ENCODE measurements at regions not wholly inside any gene's neighbourhood (a gene's known extent, or its start where the extent isn't known, plus 50 kb on each side); places are given as distances from the start of the nearest gene placed in this dataset.

GRCh38 chr4:28176942-28177341, 1316.3 kb downstream of the STIM2 start:
- Mint-ChIP-seq H3K27ac (ENCODE audit: unreplicated experiment) (no peak overlapping the region), H3K9me3 (ENCODE audit: unreplicated experiment) (no peaks in the 10 kb centered on the region), H3K27me3 (ENCODE audit: low read depth, unreplicated experiment) (no peaks in the 10 kb centered on the region), H3K4me1 (ENCODE audit: low read depth, unreplicated experiment) (no peaks in the 10 kb centered on the region), H3K36me3 (ENCODE audit: low read depth, unreplicated experiment) (no peaks in the 10 kb centered on the region), H3K4me3 (ENCODE audit: unreplicated experiment) (no peak overlapping the region)
- Histone ChIP-seq H3K4me1 (ENCODE audit: insufficient read depth, low read length) (no peaks in the 10 kb centered on the region), H3K36me3 (ENCODE audit: insufficient read depth, low read length) (no peaks in the 10 kb centered on the region), H3K27me3 (ENCODE audit: insufficient read depth, low read length) (no peaks in the 10 kb centered on the region), H3K9me3 (ENCODE audit: insufficient read depth, low read depth, low read length) (no peaks in the 10 kb centered on the region), H3K27ac (ENCODE audit: low read depth, low read length) (no peak overlapping the region), H3K79me2 (ENCODE audit: insufficient read depth, low read length) (no peaks in the 10 kb centered on the region), H3K4me2 (ENCODE audit: low read length) (no peak overlapping the region), H4K20me1 (ENCODE audit: insufficient read depth, low read length) (no peaks in the 10 kb centered on the region), H3K9ac (ENCODE audit: low read length) (no peak overlapping the region), H2AFZ (ENCODE audit: low read depth, low read length) (no peak overlapping the region), H3K4me3 (ENCODE audit: insufficient read depth, low read depth, low read length) (no peak overlapping the region)
- DNase-seq (ENCODE audit: low read depth) (no peak), FAIRE-seq (no peak)
- TF ChIP-seq CTCF (IDR thresholded peaks at IDR 0.05; ENCODE audit: insufficient read depth, low read depth, low read length), result no peak
- TF ChIP-seq EZH2 (IDR thresholded peaks at IDR 0.05; ENCODE audit: insufficient read depth, low read length), result no peak

- Histone ChIP-seq H3K36me3 (ENCODE audit: insufficient read depth, low read length) (no peaks in the 10 kb centered on the region), H4K20me1 (ENCODE audit: insufficient read depth, low read length) (no peaks in the 10 kb centered on the region), H2AFZ (ENCODE audit: low read depth, low read length) (no peak overlapping the region), H3K4me3 (ENCODE audit: insufficient read depth, low read depth, low read length) (no peak overlapping the region), H3K9ac (ENCODE audit: low read length) (no peak overlapping the region), H3K79me2 (ENCODE audit: insufficient read depth, low read length) (no peaks in the 10 kb centered on the region), H3K4me2 (ENCODE audit: low read length) (no peak overlapping the region), H3K27ac (ENCODE audit: low read depth, low read length) (no peak overlapping the region), H3K4me1 (ENCODE audit: insufficient read depth, low read length) (no peaks in the 10 kb centered on the region), H3K27me3 (ENCODE audit: insufficient read depth, low read length) (no peaks in the 10 kb centered on the region), H3K9me3 (ENCODE audit: insufficient read depth, low read depth, low read length) (no peaks in the 10 kb centered on the region)
- FAIRE-seq, result no peak
- Mint-ChIP-seq H3K9me3 (ENCODE audit: unreplicated experiment) (no peaks in the 10 kb centered on the region), H3K27me3 (ENCODE audit: low read depth, unreplicated experiment) (no peaks in the 10 kb centered on the region), H3K27ac (ENCODE audit: unreplicated experiment) (no peak overlapping the region), H3K4me3 (ENCODE audit: unreplicated experiment) (no peak overlapping the region), H3K4me1 (ENCODE audit: low read depth, unreplicated experiment) (no peaks in the 10 kb centered on the region), H3K36me3 (ENCODE audit: low read depth, unreplicated experiment) (no peaks in the 10 kb centered on the region)
- no peak for TF ChIP-seq EZH2 (IDR thresholded peaks at IDR 0.05; ENCODE audit: insufficient read depth, low read length)
- no peak for TF ChIP-seq CTCF (IDR thresholded peaks at IDR 0.05; ENCODE audit: insufficient read depth, low read depth, low read length)
- no peak for DNase-seq (ENCODE audit: low read depth)
Measured at GRCh38 chr4:28177641-28178040, 1317.0 kb downstream of the STIM2 start.

GRCh38 chr4:28179126-28179525, 1318.5 kb downstream of the STIM2 start:
- DNase-seq (ENCODE audit: low read depth) (no peak), FAIRE-seq (no peak)
- no peak overlapping the region for H3K4me2 ChIP-seq (ENCODE audit: low read length)

More at GRCh38 chr4:28179126-28179525, 1318.5 kb downstream of the STIM2 start:
- Histone ChIP-seq H3K9me3 (ENCODE audit: insufficient read depth, low read depth, low read length) (no peaks in the 10 kb centered on the region), H3K36me3 (ENCODE audit: insufficient read depth, low read length) (no peaks in the 10 kb centered on the region), H3K4me3 (ENCODE audit: insufficient read depth, low read depth, low read length) (no peak overlapping the region), H3K79me2 (ENCODE audit: insufficient read depth, low read length) (no peaks in the 10 kb centered on the region), H3K4me1 (ENCODE audit: insufficient read depth, low read length) (no peaks in the 10 kb centered on the region), H3K9ac (ENCODE audit: low read length) (no peak overlapping the region), H4K20me1 (ENCODE audit: insufficient read depth, low read length) (no peaks in the 10 kb centered on the region), H2AFZ (ENCODE audit: low read depth, low read length) (no peak overlapping the region), H3K27ac (ENCODE audit: low read depth, low read length) (no peak overlapping the region), H3K27me3 (ENCODE audit: insufficient read depth, low read length) (no peaks in the 10 kb centered on the region)
- TF ChIP-seq CTCF (IDR thresholded peaks at IDR 0.05; ENCODE audit: insufficient read depth, low read depth, low read length), result no peak
- TF ChIP-seq EZH2 (IDR thresholded peaks at IDR 0.05; ENCODE audit: insufficient read depth, low read length), result no peak
- H3K27me3 Mint-ChIP-seq (ENCODE audit: low read depth, unreplicated experiment), result no peaks in the 10 kb centered on the region
- no peak overlapping the region for H3K4me3 Mint-ChIP-seq (ENCODE audit: unreplicated experiment)
- no peaks in the 10 kb centered on the region for H3K9me3 Mint-ChIP-seq (ENCODE audit: unreplicated experiment)
- H3K36me3 Mint-ChIP-seq (ENCODE audit: low read depth, unreplicated experiment), result no peaks in the 10 kb centered on the region
- H3K4me1 Mint-ChIP-seq (ENCODE audit: low read depth, unreplicated experiment), result no peaks in the 10 kb centered on the region
- H3K27ac Mint-ChIP-seq (ENCODE audit: unreplicated experiment), result no peak overlapping the region

All from astrocyte (in vitro differentiated cells and primary cell).